ENCODE measurements at regions not wholly inside any gene's neighbourhood (a gene's known extent, or its start where the extent isn't known, plus 50 kb on each side); places are given as distances from the start of the nearest gene placed in this dataset.
"Not testable (repeated sequence)": the region's sequence is repeated elsewhere in the genome, so short reads cannot be mapped to it uniquely, and the experiment has no call there.

GRCh38 chr6:115191989-115192388 is 849.2 kb upstream of the HS3ST5 start:
- H3K4me3 ChIP-seq (ENCODE audit: insufficient read length, low read depth): no peak overlapping the region
- H3K4me1 ChIP-seq (ENCODE audit: insufficient read depth, insufficient read length): no peaks in the 10 kb centered on the region
- no peaks in the 10 kb centered on the region for H3K27me3 ChIP-seq (ENCODE audit: insufficient read depth, insufficient read length)
- no peak for DNase-seq (ENCODE audit: low read depth, low spot score)
- H3K36me3 ChIP-seq (ENCODE audit: insufficient read depth, insufficient read length, low read length): no peaks in the 10 kb centered on the region
- no peak for TF ChIP-seq ZNF274 (IDR thresholded peaks at IDR 0.05; ENCODE audit: low read depth, low read length)
- TF ChIP-seq YY1 (IDR thresholded peaks at IDR 0.05; ENCODE audit: insufficient read depth, insufficient read length): no peak
- TF ChIP-seq SUZ12 (IDR thresholded peaks at IDR 0.05; ENCODE audit: extremely low read depth, insufficient read depth, insufficient read length): no peak
- H3K9ac ChIP-seq (ENCODE audit: insufficient read length, low read depth): no peak overlapping the region
- no peaks in the 10 kb centered on the region for H3K9me3 ChIP-seq (ENCODE audit: insufficient read depth, low read length)

- Histone ChIP-seq H3K27me3 (ENCODE audit: insufficient read depth, insufficient read length) (no peaks in the 10 kb centered on the region), H3K9ac (ENCODE audit: insufficient read length, low read depth) (no peak overlapping the region), H3K9me3 (ENCODE audit: insufficient read depth, low read length) (no peaks in the 10 kb centered on the region), H3K36me3 (ENCODE audit: insufficient read depth, insufficient read length, low read length) (no peaks in the 10 kb centered on the region), H3K4me3 (ENCODE audit: insufficient read length, low read depth) (no peak overlapping the region), H3K4me1 (ENCODE audit: insufficient read depth, insufficient read length) (no peaks in the 10 kb centered on the region)
- no peak for TF ChIP-seq YY1 (IDR thresholded peaks at IDR 0.05; ENCODE audit: insufficient read depth, insufficient read length)
- no peak for TF ChIP-seq ZNF274 (IDR thresholded peaks at IDR 0.05; ENCODE audit: low read depth, low read length)
- TF ChIP-seq SUZ12 (IDR thresholded peaks at IDR 0.05; ENCODE audit: extremely low read depth, insufficient read depth, insufficient read length): no peak
- DNase-seq (ENCODE audit: low read depth, low spot score): no peak
These were observed 847.7 kb upstream of the HS3ST5 start for GRCh38 chr6:115190534-115190933.

GRCh38 chr6:115175456-115175855 is 832.6 kb upstream of the HS3ST5 start:
- not testable (repeated sequence) for H3K9me3 ChIP-seq (ENCODE audit: insufficient read depth, low read length); H3K4me3 ChIP-seq (ENCODE audit: insufficient read length, low read depth); H3K9ac ChIP-seq (ENCODE audit: insufficient read length, low read depth); H3K27me3 ChIP-seq (ENCODE audit: insufficient read depth, insufficient read length); DNase-seq (ENCODE audit: low read depth, low spot score); H3K36me3 ChIP-seq (ENCODE audit: insufficient read depth, insufficient read length, low read length); H3K4me1 ChIP-seq (ENCODE audit: insufficient read depth, insufficient read length)

GRCh38 chr6:115165912-115166311 is 823.1 kb upstream of the HS3ST5 start:
- not testable (repeated sequence) for H3K4me1 ChIP-seq (ENCODE audit: insufficient read depth, insufficient read length); H3K36me3 ChIP-seq (ENCODE audit: insufficient read depth, insufficient read length, low read length); H3K9me3 ChIP-seq (ENCODE audit: insufficient read depth, low read length); H3K27me3 ChIP-seq (ENCODE audit: insufficient read depth, insufficient read length); DNase-seq (ENCODE audit: low read depth, low spot score); H3K9ac ChIP-seq (ENCODE audit: insufficient read length, low read depth); H3K4me3 ChIP-seq (ENCODE audit: insufficient read length, low read depth)

- no peaks in the 10 kb centered on the region for H3K9me3 ChIP-seq (ENCODE audit: insufficient read depth, low read length)
- no peak for DNase-seq (ENCODE audit: low read depth, low spot score)
- H3K27me3 ChIP-seq (ENCODE audit: insufficient read depth, insufficient read length): no peaks in the 10 kb centered on the region
- no peak for TF ChIP-seq YY1 (IDR thresholded peaks at IDR 0.05; ENCODE audit: insufficient read depth, insufficient read length)
- no peak for TF ChIP-seq ZNF274 (IDR thresholded peaks at IDR 0.05; ENCODE audit: low read depth, low read length)
- TF ChIP-seq SUZ12 (IDR thresholded peaks at IDR 0.05; ENCODE audit: extremely low read depth, insufficient read depth, insufficient read length): no peak
- no peaks in the 10 kb centered on the region for H3K36me3 ChIP-seq (ENCODE audit: insufficient read depth, insufficient read length, low read length)
- H3K4me3 ChIP-seq (ENCODE audit: insufficient read length, low read depth): no peak overlapping the region
- H3K4me1 ChIP-seq (ENCODE audit: insufficient read depth, insufficient read length): no peaks in the 10 kb centered on the region
- H3K9ac ChIP-seq (ENCODE audit: insufficient read length, low read depth): no peak overlapping the region
These were observed 816.9 kb upstream of the HS3ST5 start for GRCh38 chr6:115159733-115160132.

- Histone ChIP-seq H3K36me3 (ENCODE audit: insufficient read depth, insufficient read length, low read length) (no peaks in the 10 kb centered on the region), H3K4me3 (ENCODE audit: insufficient read length, low read depth) (no peak overlapping the region), H3K9me3 (ENCODE audit: insufficient read depth, low read length) (no peaks in the 10 kb centered on the region), H3K4me1 (ENCODE audit: insufficient read depth, insufficient read length) (no peaks in the 10 kb centered on the region), H3K27me3 (ENCODE audit: insufficient read depth, insufficient read length) (no peaks in the 10 kb centered on the region), H3K9ac (ENCODE audit: insufficient read length, low read depth) (no peak overlapping the region)
- TF ChIP-seq SUZ12 (IDR thresholded peaks at IDR 0.05; ENCODE audit: extremely low read depth, insufficient read depth, insufficient read length) (no peak), ZNF274 (IDR thresholded peaks at IDR 0.05; ENCODE audit: low read depth, low read length) (no peak), YY1 (IDR thresholded peaks at IDR 0.05; ENCODE audit: insufficient read depth, insufficient read length) (no peak)
- DNase-seq (ENCODE audit: low read depth, low spot score): no peak
These were observed 795.1 kb upstream of the HS3ST5 start for GRCh38 chr6:115137910-115138309.

GRCh38 chr6:115133790-115134189 is 791.0 kb upstream of the HS3ST5 start:
- Histone ChIP-seq H3K27me3 (ENCODE audit: insufficient read depth, insufficient read length) (no peaks in the 10 kb centered on the region), H3K4me1 (ENCODE audit: insufficient read depth, insufficient read length) (no peaks in the 10 kb centered on the region), H3K4me3 (ENCODE audit: insufficient read length, low read depth) (no peak overlapping the region), H3K9me3 (ENCODE audit: insufficient read depth, low read length) (peaks cover 10% of the 10 kb centered on the region; the same call in 1 of the 2 replicates), H3K9ac (ENCODE audit: insufficient read length, low read depth) (no peak overlapping the region), H3K36me3 (ENCODE audit: insufficient read depth, insufficient read length, low read length) (no peaks in the 10 kb centered on the region)
- no peak for DNase-seq (ENCODE audit: low read depth, low spot score)
- TF ChIP-seq SUZ12 (IDR thresholded peaks at IDR 0.05; ENCODE audit: extremely low read depth, insufficient read depth, insufficient read length): no peak
- TF ChIP-seq ZNF274 (IDR thresholded peaks at IDR 0.05; ENCODE audit: low read depth, low read length): no peak
- TF ChIP-seq YY1 (IDR thresholded peaks at IDR 0.05; ENCODE audit: insufficient read depth, insufficient read length): no peak
